ENCODE measurements at regions not wholly inside any gene's neighbourhood (a gene's known extent, or its start where the extent isn't known, plus 50 kb on each side); places are given as distances from the start of the nearest gene placed in this dataset.
"Not testable (repeated sequence)": the region's sequence is repeated elsewhere in the genome, so short reads cannot be mapped to it uniquely, and the experiment has no call there.

- H3K27me3 ChIP-seq (ENCODE audit: control insufficient read depth, insufficient read depth, low read length); H3K4me1 ChIP-seq (ENCODE audit: control insufficient read depth, insufficient read depth, low read length); H3K36me3 ChIP-seq (ENCODE audit: control insufficient read depth, insufficient read depth, low read length); H3K4me3 ChIP-seq (ENCODE audit: low read length); H3K9ac ChIP-seq (ENCODE audit: low read length); H3K9me3 ChIP-seq (ENCODE audit: control insufficient read depth, low read length): not testable (repeated sequence)
These were observed 239.7 kb downstream of the DAD1 start for GRCh38 chr14:22349281-22349680.

GRCh38 chr14:22344673-22345072 is 244.4 kb downstream of the DAD1 start:
- H3K4me1 ChIP-seq (ENCODE audit: control insufficient read depth, insufficient read depth, low read length): peaks cover 2% of the 10 kb centered on the region
- no peaks in the 10 kb centered on the region for H3K27me3 ChIP-seq (ENCODE audit: control insufficient read depth, insufficient read depth, low read length)

GRCh38 chr14:22344209-22344608 is 244.8 kb downstream of the DAD1 start:
- H3K27me3 ChIP-seq (ENCODE audit: control insufficient read depth, insufficient read depth, low read length); H3K4me3 ChIP-seq (ENCODE audit: low read length); H3K9me3 ChIP-seq (ENCODE audit: control insufficient read depth, low read length); H3K4me1 ChIP-seq (ENCODE audit: control insufficient read depth, insufficient read depth, low read length); H3K36me3 ChIP-seq (ENCODE audit: control insufficient read depth, insufficient read depth, low read length); H3K9ac ChIP-seq (ENCODE audit: low read length): not testable (repeated sequence)

More at GRCh38 chr14:22344673-22345072, 244.4 kb downstream of the DAD1 start:
- Histone ChIP-seq H3K9me3 (ENCODE audit: control insufficient read depth, low read length) (no peaks in the 10 kb centered on the region), H3K9ac (ENCODE audit: low read length) (no peak overlapping the region), H3K4me3 (ENCODE audit: low read length) (no peak overlapping the region), H3K36me3 (ENCODE audit: control insufficient read depth, insufficient read depth, low read length) (no peaks in the 10 kb centered on the region)

GRCh38 chr14:22341049-22341448 is 248.0 kb downstream of the DAD1 start:
- H3K4me1 ChIP-seq (ENCODE audit: control insufficient read depth, insufficient read depth, low read length): peaks cover 32% of the 10 kb centered on the region
- H3K27me3 ChIP-seq (ENCODE audit: control insufficient read depth, insufficient read depth, low read length): no peaks in the 10 kb centered on the region
- H3K9ac ChIP-seq (ENCODE audit: low read length): no peak overlapping the region
- H3K36me3 ChIP-seq (ENCODE audit: control insufficient read depth, insufficient read depth, low read length): no peaks in the 10 kb centered on the region
- no peak overlapping the region for H3K4me3 ChIP-seq (ENCODE audit: low read length)
- no peaks in the 10 kb centered on the region for H3K9me3 ChIP-seq (ENCODE audit: control insufficient read depth, low read length)

GRCh38 chr14:22338917-22339715 is 249.9 kb downstream of the DAD1 start:
- Histone ChIP-seq H3K4me3 (ENCODE audit: low read length) (no peak overlapping the region), H3K9ac (ENCODE audit: low read length) (no peak overlapping the region), H3K9me3 (ENCODE audit: control insufficient read depth, low read length) (no peaks in the 10 kb centered on the region), H3K27me3 (ENCODE audit: control insufficient read depth, insufficient read depth, low read length) (no peaks in the 10 kb centered on the region), H3K36me3 (ENCODE audit: control insufficient read depth, insufficient read depth, low read length) (no peaks in the 10 kb centered on the region), H3K4me1 (ENCODE audit: control insufficient read depth, insufficient read depth, low read length) (peaks cover 38% of the 10 kb centered on the region)

GRCh38 chr14:22338381-22338780 is 250.6 kb downstream of the DAD1 start:
- Histone ChIP-seq H3K9ac (ENCODE audit: low read length) (no peak overlapping the region), H3K4me3 (ENCODE audit: low read length) (peak overlapping the region; percentile 9), H3K9me3 (ENCODE audit: control insufficient read depth, low read length) (no peaks in the 10 kb centered on the region), H3K27me3 (ENCODE audit: control insufficient read depth, insufficient read depth, low read length) (no peaks in the 10 kb centered on the region), H3K4me1 (ENCODE audit: control insufficient read depth, insufficient read depth, low read length) (peaks cover 44% of the 10 kb centered on the region), H3K36me3 (ENCODE audit: control insufficient read depth, insufficient read depth, low read length) (no peaks in the 10 kb centered on the region)

GRCh38 chr14:22337938-22338337 is 251.1 kb downstream of the DAD1 start:
- no peaks in the 10 kb centered on the region for H3K9me3 ChIP-seq (ENCODE audit: control insufficient read depth, low read length)
- H3K4me1 ChIP-seq (ENCODE audit: control insufficient read depth, insufficient read depth, low read length): peaks cover 48% of the 10 kb centered on the region
- H3K27me3 ChIP-seq (ENCODE audit: control insufficient read depth, insufficient read depth, low read length): no peaks in the 10 kb centered on the region
- H3K9ac ChIP-seq (ENCODE audit: low read length): no peak overlapping the region
- H3K4me3 ChIP-seq (ENCODE audit: low read length): peak overlapping the region; percentile 9
- H3K36me3 ChIP-seq (ENCODE audit: control insufficient read depth, insufficient read depth, low read length): no peaks in the 10 kb centered on the region

- Histone ChIP-seq H3K36me3 (ENCODE audit: control insufficient read depth, insufficient read depth, low read length) (no peaks in the 10 kb centered on the region), H3K4me1 (ENCODE audit: control insufficient read depth, insufficient read depth, low read length) (peaks cover 50% of the 10 kb centered on the region), H3K27me3 (ENCODE audit: control insufficient read depth, insufficient read depth, low read length) (no peaks in the 10 kb centered on the region), H3K4me3 (ENCODE audit: low read length) (peak overlapping the region; percentile 9), H3K9ac (ENCODE audit: low read length) (no peak overlapping the region), H3K9me3 (ENCODE audit: control insufficient read depth, low read length) (no peaks in the 10 kb centered on the region)
These were observed 251.5 kb downstream of the DAD1 start for GRCh38 chr14:22337521-22337920.

GRCh38 chr14:22336031-22336430 is 253.0 kb downstream of the DAD1 start:
- no peaks in the 10 kb centered on the region for H3K27me3 ChIP-seq (ENCODE audit: control insufficient read depth, insufficient read depth, low read length)
- H3K4me1 ChIP-seq (ENCODE audit: control insufficient read depth, insufficient read depth, low read length): peaks cover 50% of the 10 kb centered on the region
- no peaks in the 10 kb centered on the region for H3K9me3 ChIP-seq (ENCODE audit: control insufficient read depth, low read length)
- H3K9ac ChIP-seq (ENCODE audit: low read length): no peak overlapping the region
- H3K4me3 ChIP-seq (ENCODE audit: low read length): no peak overlapping the region
- H3K36me3 ChIP-seq (ENCODE audit: control insufficient read depth, insufficient read depth, low read length): no peaks in the 10 kb centered on the region

- Histone ChIP-seq H3K9ac (ENCODE audit: low read length) (no peak overlapping the region), H3K9me3 (ENCODE audit: control insufficient read depth, low read length) (no peaks in the 10 kb centered on the region), H3K4me3 (ENCODE audit: low read length) (no peak overlapping the region), H3K4me1 (ENCODE audit: control insufficient read depth, insufficient read depth, low read length) (peaks cover 47% of the 10 kb centered on the region), H3K36me3 (ENCODE audit: control insufficient read depth, insufficient read depth, low read length) (no peaks in the 10 kb centered on the region), H3K27me3 (ENCODE audit: control insufficient read depth, insufficient read depth, low read length) (no peaks in the 10 kb centered on the region)
These were observed 254.4 kb downstream of the DAD1 start for GRCh38 chr14:22334627-22335026.

GRCh38 chr14:22334275-22334577 is 254.8 kb downstream of the DAD1 start:
- H3K36me3 ChIP-seq (ENCODE audit: control insufficient read depth, insufficient read depth, low read length): no peaks in the 10 kb centered on the region
- H3K27me3 ChIP-seq (ENCODE audit: control insufficient read depth, insufficient read depth, low read length): no peaks in the 10 kb centered on the region
- H3K4me3 ChIP-seq (ENCODE audit: low read length): no peak overlapping the region
- no peak overlapping the region for H3K9ac ChIP-seq (ENCODE audit: low read length)
- no peaks in the 10 kb centered on the region for H3K9me3 ChIP-seq (ENCODE audit: control insufficient read depth, low read length)
- peaks cover 43% of the 10 kb centered on the region for H3K4me1 ChIP-seq (ENCODE audit: control insufficient read depth, insufficient read depth, low read length)

GRCh38 chr14:22333422-22334274 is 255.4 kb downstream of the DAD1 start:
- Histone ChIP-seq H3K4me3 (ENCODE audit: low read length) (no peak overlapping the region), H3K36me3 (ENCODE audit: control insufficient read depth, insufficient read depth, low read length) (no peaks in the 10 kb centered on the region), H3K9ac (ENCODE audit: low read length) (no peak overlapping the region), H3K27me3 (ENCODE audit: control insufficient read depth, insufficient read depth, low read length) (no peaks in the 10 kb centered on the region), H3K9me3 (ENCODE audit: control insufficient read depth, low read length) (no peaks in the 10 kb centered on the region), H3K4me1 (ENCODE audit: control insufficient read depth, insufficient read depth, low read length) (peaks cover 39% of the 10 kb centered on the region)

All from mucosa of stomach (tissue), 1 donor.